NB4 (cell line): ENCODE measurements at regions not wholly inside any gene's neighbourhood (a gene's known extent, or its start where the extent isn't known, plus 50 kb on each side); places are given as distances from the start of the nearest gene placed in this dataset.

Experiments used
- POLR2A ChIP-seq: IDR thresholded peaks from 2 replicates; pipeline ENCODE4 v1.6.1; 2011; ENCODE audit warnings: mild to moderate bottlenecking; ENCODE audit not compliant: insufficient read length; ENCODE audit errors: extremely low read depth
- TF ChIP-seq, protein P1 (sequence below): IDR thresholded peaks from one replicate; pipeline ENCODE4 v1.5.1; 2012; ENCODE audit warnings: low read depth, low read length
- TF ChIP-seq, protein P2 (sequence below): IDR thresholded peaks from 2 replicates; pipeline ENCODE4 v1.6.1; 2011; ENCODE audit warnings: low read depth, low read length

- TF ChIP-seq, protein P1, sequence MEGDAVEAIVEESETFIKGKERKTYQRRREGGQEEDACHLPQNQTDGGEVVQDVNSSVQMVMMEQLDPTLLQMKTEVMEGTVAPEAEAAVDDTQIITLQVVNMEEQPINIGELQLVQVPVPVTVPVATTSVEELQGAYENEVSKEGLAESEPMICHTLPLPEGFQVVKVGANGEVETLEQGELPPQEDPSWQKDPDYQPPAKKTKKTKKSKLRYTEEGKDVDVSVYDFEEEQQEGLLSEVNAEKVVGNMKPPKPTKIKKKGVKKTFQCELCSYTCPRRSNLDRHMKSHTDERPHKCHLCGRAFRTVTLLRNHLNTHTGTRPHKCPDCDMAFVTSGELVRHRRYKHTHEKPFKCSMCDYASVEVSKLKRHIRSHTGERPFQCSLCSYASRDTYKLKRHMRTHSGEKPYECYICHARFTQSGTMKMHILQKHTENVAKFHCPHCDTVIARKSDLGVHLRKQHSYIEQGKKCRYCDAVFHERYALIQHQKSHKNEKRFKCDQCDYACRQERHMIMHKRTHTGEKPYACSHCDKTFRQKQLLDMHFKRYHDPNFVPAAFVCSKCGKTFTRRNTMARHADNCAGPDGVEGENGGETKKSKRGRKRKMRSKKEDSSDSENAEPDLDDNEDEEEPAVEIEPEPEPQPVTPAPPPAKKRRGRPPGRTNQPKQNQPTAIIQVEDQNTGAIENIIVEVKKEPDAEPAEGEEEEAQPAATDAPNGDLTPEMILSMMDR: no peak
- TF ChIP-seq POLR2A: no peak
- TF ChIP-seq, protein P2, sequence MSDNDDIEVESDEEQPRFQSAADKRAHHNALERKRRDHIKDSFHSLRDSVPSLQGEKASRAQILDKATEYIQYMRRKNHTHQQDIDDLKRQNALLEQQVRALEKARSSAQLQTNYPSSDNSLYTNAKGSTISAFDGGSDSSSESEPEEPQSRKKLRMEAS: no peak
Measured at GRCh38 chr4:123345137-123345934, 51.3 kb upstream of the SPRY1 start.
